ENCODE measurements at regions not wholly inside any gene's neighbourhood (a gene's known extent, or its start where the extent isn't known, plus 50 kb on each side); places are given as distances from the start of the nearest gene placed in this dataset.

GRCh38 chr1:72846476-72847278 lies 564.3 kb upstream of the NEGR1 start:
- ATAC-seq, result no peak
- DNase-seq (ENCODE audit: low read depth in 1 of 2, low spot score in 1 of 2), result no peak
- Histone ChIP-seq H3K27ac (no peak overlapping the region), H3K4me2 (no peak overlapping the region), H3K9me3 (no peaks in the 10 kb centered on the region), H3K4me1 (no peaks in the 10 kb centered on the region), H3K4me3 (no peak overlapping the region)
- POLR2A ChIA-PET, result no interaction called here
- CTCF ChIA-PET, result no interaction called here
- WGBS (ENCODE audit: missing lambda C conversion rate), result 0% methylated on average over 2 of the region's 2 CpGs
- no peak for FAIRE-seq
- TF ChIP-seq CBX2 (IDR thresholded peaks at IDR 0.05; ENCODE audit: borderline replicate concordance, low read depth), result no peak
- no peak for TF ChIP-seq MAFK (IDR thresholded peaks at IDR 0.05; ENCODE audit: partially characterized antibody)
- no peak for TF ChIP-seq POLR2AphosphoS2 (conservative IDR thresholded peaks at IDR 0.05; ENCODE audit: low read length)
- TF ChIP-seq HEYL (CRISPR knock-in tag; IDR thresholded peaks at IDR 0.05), result no peak
- no peak for TF ChIP-seq KDM5A (IDR thresholded peaks at IDR 0.05)
- TF ChIP-seq, protein P1, sequence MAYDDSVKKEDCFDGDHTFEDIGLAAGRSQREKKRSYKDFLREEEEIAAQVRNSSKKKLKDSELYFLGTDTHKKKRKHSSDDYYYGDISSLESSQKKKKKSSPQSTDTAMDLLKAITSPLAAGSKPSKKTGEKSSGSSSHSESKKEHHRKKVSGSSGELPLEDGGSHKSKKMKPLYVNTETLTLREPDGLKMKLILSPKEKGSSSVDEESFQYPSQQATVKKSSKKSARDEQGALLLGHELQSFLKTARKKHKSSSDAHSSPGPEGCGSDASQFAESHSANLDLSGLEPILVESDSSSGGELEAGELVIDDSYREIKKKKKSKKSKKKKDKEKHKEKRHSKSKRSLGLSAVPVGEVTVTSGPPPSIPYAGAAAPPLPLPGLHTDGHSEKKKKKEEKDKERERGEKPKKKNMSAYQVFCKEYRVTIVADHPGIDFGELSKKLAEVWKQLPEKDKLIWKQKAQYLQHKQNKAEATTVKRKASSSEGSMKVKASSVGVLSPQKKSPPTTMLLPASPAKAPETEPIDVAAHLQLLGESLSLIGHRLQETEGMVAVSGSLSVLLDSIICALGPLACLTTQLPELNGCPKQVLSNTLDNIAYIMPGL (CRISPR knock-in tag; IDR thresholded peaks at IDR 0.05; ENCODE audit: borderline replicate concordance), result no peak
- no peak for TF ChIP-seq ZC3H11A (IDR thresholded peaks at IDR 0.05)

DNA sequence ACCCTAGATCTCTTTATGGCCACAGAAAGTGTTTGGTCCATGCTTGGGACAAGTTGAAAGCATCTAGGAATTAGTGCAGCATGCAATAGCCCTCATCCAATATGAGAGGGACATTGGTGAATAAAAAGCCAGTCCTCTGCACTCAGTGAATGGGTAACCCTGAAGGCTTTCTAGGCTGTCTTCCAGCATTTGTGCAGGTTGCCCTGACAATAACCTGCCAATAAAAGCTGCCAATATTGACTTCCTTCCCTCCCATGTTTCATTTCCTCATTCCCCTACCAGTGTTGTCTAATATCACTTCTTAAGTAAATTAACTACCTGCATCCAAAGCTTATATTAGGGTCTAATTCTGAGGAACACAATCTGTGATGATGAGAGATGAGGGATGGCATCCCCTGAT lies 563.6 kb upstream of the NEGR1 start:
- no peak for DNase-seq (ENCODE audit: low read depth in 1 of 2, low spot score in 1 of 2)
- H3K9me3 ChIP-seq, result no peaks in the 10 kb centered on the region
- ChIA-PET POLR2A (no interaction called here), CTCF (no interaction called here)
- no peak for TF ChIP-seq CHD2 (IDR thresholded peaks at IDR 0.05; ENCODE audit: low read length, partially characterized antibody)
- no peak for TF ChIP-seq SREBF2 (IDR thresholded peaks at IDR 0.05)
- no peak for TF ChIP-seq CBX8 (IDR thresholded peaks at IDR 0.05)
- TF ChIP-seq ESRRA (IDR thresholded peaks at IDR 0.05; ENCODE audit: borderline replicate concordance, low read length), result no peak
- TF ChIP-seq ZFP36 (IDR thresholded peaks at IDR 0.05; ENCODE audit: borderline replicate concordance, partially characterized antibody), result no peak
- no peak for TF ChIP-seq CTCF (IDR thresholded peaks at IDR 0.05)
- no peak overlapping the region for H3K4me2 ChIP-seq
- H3K4me1 ChIP-seq, result no peaks in the 10 kb centered on the region
- H3K27ac ChIP-seq, result no peak overlapping the region
- H3K4me3 ChIP-seq, result no peak overlapping the region
- FAIRE-seq, result no peak
- ATAC-seq, result no peak

- no peak overlapping the region for H3K27ac ChIP-seq
- H3K9me3 ChIP-seq, result no peaks in the 10 kb centered on the region
- no peak overlapping the region for H3K4me3 ChIP-seq
- POLR2A ChIA-PET, result no interaction called here
- H3K4me2 ChIP-seq, result no peak overlapping the region
- WGBS (ENCODE audit: missing lambda C conversion rate), result 18% methylated on average over 4 of the region's 4 CpGs
- ATAC-seq (no peak), FAIRE-seq (no peak), DNase-seq (ENCODE audit: low read depth in 1 of 2, low spot score in 1 of 2) (peak in 1 of 2 experiments; percentile 0)
- no peaks in the 10 kb centered on the region for H3K4me1 ChIP-seq
- TF ChIP-seq ZFP36 (IDR thresholded peaks at IDR 0.05; ENCODE audit: borderline replicate concordance, partially characterized antibody) (no peak), ELK1 (IDR thresholded peaks at IDR 0.05; ENCODE audit: low read depth, low read length) (no peak), SREBF2 (IDR thresholded peaks at IDR 0.05) (no peak), CTCF (IDR thresholded peaks at IDR 0.05) (no peak), CHD4 (IDR thresholded peaks at IDR 0.05; ENCODE audit: borderline replicate concordance) (no peak), RNF2 (IDR thresholded peaks at IDR 0.05; ENCODE audit: borderline replicate concordance, low read depth) (no peak), USF2 (IDR thresholded peaks at IDR 0.05) (no peak), JUNB (IDR thresholded peaks at IDR 0.05) (no peak), HOXA7 (CRISPR knock-in tag; IDR thresholded peaks at IDR 0.05) (no peak), ZC3H11A (IDR thresholded peaks at IDR 0.05) (no peak), CEBPB (IDR thresholded peaks at IDR 0.05) (no peak), BHLHE40 (IDR thresholded peaks at IDR 0.05; ENCODE audit: low read depth, low read length) (no peak), MAX (IDR thresholded peaks at IDR 0.05) (no peak)
- CTCF ChIA-PET, result no interaction called here
Observed at GRCh38 chr1:72845381-72845780, 563.0 kb upstream of the NEGR1 start.
